Right lobe of liver (tissue), 6 donors: ENCODE measurements at regions not wholly inside any gene's neighbourhood (a gene's known extent, or its start where the extent isn't known, plus 50 kb on each side); places are given as distances from the start of the nearest gene placed in this dataset.

Experiments used
- ATAC-seq, 4 donors: fragments of 200-7000 bp; cut with Tn5 transposase; one replicate each; pipeline ENCODE4 v1.9.1; 2020; ENCODE audit warnings: mild to moderate bottlenecking in 4 of 4, moderate library complexity in 4 of 4
- DNase-seq, 3 donors: peaks; one replicate each; pipeline ENCODE4 v3.0.0-alpha.2; 2020
- H3K27ac ChIP-seq, 3 donors: fragments of 200-600 bp; one replicate each; pipeline ENCODE4 v1.8.0; 2022
- H3K27me3 ChIP-seq, 2 donors: fragments of 200-600 bp; one replicate each; pipeline ENCODE4 v1.8.0; 2022
- H3K36me3 ChIP-seq, 4 donors: fragments of 200-600 bp; sonication (generic) in 1 of 4; one replicate each; pipeline versions ENCODE4 v1.5.1 to v1.8.0; 2017 to 2022; ENCODE audit warnings: control low read depth in 1 of 4
- H3K4me1 ChIP-seq, 4 donors: fragments of 200-600 bp; sonication (generic) in 1 of 4; one replicate each; pipeline versions ENCODE4 v1.5.1 to v1.8.0; 2017 to 2022; ENCODE audit warnings: control low read depth in 1 of 4
- H3K4me3 ChIP-seq, 3 donors: fragments of 200-600 bp; one replicate each; pipeline ENCODE4 v1.8.0; 2022
- H3K9me3 ChIP-seq, 4 donors: fragments of 200-600 bp; sonication (generic) in 1 of 4; one replicate each; pipeline versions ENCODE4 v1.5.1 to v1.8.0; 2017 to 2022; ENCODE audit warnings: control low read depth in 1 of 4
- CTCF ChIP-seq, 4 donors: fragments of 200-600 bp in 3 of 4; fragments of 450-650 bp in 1 of 4; IDR thresholded peaks; one replicate each; pipeline versions ENCODE4 v1.5.1 to v1.8.0; 2016 to 2022; ENCODE audit warnings: antibody characterized with exemption in 4 of 4, mild to moderate bottlenecking in 2 of 4
- POLR2A ChIP-seq: fragments of 450-650 bp; IDR thresholded peaks from one replicate; pipeline ENCODE4 v1.6.1; 2017; ENCODE audit warnings: antibody characterized with exemption, mild to moderate bottlenecking
- WGBS: methylation state at CpG from one replicate; pipeline ENCODE4 v1.1.6; 2018; ENCODE audit warnings: low coverage, low lambda C conversion rate; ENCODE audit not compliant: insufficient coverage; ENCODE audit errors: missing lambda C conversion rate; 5-methylcytosine and 5-hydroxymethylcytosine counted together
- intact Hi-C, 2 donors: fragments of 100-400 bp; cut with DNase I; formaldehyde crosslinking; loops; one replicate each; pipeline versions ENCODE4 v1.11.2 to v1.14.1; 2022
- donor health status: DM: no; HTN: yes; CAD: no.
- donor health status: DM: no; HTN: no; CAD: no.
- donor health status: DM: no; HTN: no; CAD: no.
- donor health status: DM: no; HTN: yes; CAD: no.
- donor health status: DM: no; HTN: yes; CAD: no.

GRCh38 chr4:24741910-24742309 is 53.5 kb upstream of the SOD3 start:
- Histone ChIP-seq H3K36me3 (no peaks in the 10 kb centered on the region), H3K4me3 (no peak overlapping the region), H3K27ac (no peak overlapping the region), H3K9me3 (no peaks in the 10 kb centered on the region), H3K4me1 (no peaks in the 10 kb centered on the region), H3K27me3 (no peaks in the 10 kb centered on the region)
- WGBS, result 51% methylated on average over 5 of the region's 5 CpGs
- intact Hi-C loops, result no loop called here
- DNase-seq (no peak), ATAC-seq (no peak)
- TF ChIP-seq POLR2A, result no peak
- TF ChIP-seq CTCF (IDR thresholded peaks at IDR 0.05), result no peak

GRCh38 chr4:24742335-24742734 is 53.0 kb upstream of the SOD3 start:
- H3K27me3 ChIP-seq, result no peaks in the 10 kb centered on the region
- H3K36me3 ChIP-seq, result no peaks in the 10 kb centered on the region
- H3K27ac ChIP-seq, result no peak overlapping the region
- intact Hi-C loops, result no loop called here
- no peaks in the 10 kb centered on the region for H3K4me1 ChIP-seq
- 75% methylated on average over 2 of the region's 2 CpGs for WGBS
- ATAC-seq (no peak), DNase-seq (no peak)
- no peak overlapping the region for H3K4me3 ChIP-seq
- H3K9me3 ChIP-seq, result no peaks in the 10 kb centered on the region
- TF ChIP-seq CTCF (IDR thresholded peaks at IDR 0.05), result no peak
- TF ChIP-seq POLR2A, result no peak

GRCh38 chr4:24742773-24743172 is 52.6 kb upstream of the SOD3 start:
- Histone ChIP-seq H3K4me1 (no peaks in the 10 kb centered on the region), H3K27me3 (no peaks in the 10 kb centered on the region), H3K4me3 (no peak overlapping the region), H3K27ac (no peak overlapping the region), H3K36me3 (no peaks in the 10 kb centered on the region), H3K9me3 (no peaks in the 10 kb centered on the region)
- DNase-seq, result no peak
- 37% methylated on average over 5 of the region's 5 CpGs for WGBS
- TF ChIP-seq POLR2A, result no peak
- TF ChIP-seq CTCF (IDR thresholded peaks at IDR 0.05), result no peak
- ATAC-seq, result no peak
- intact Hi-C loops, result no loop called here

GRCh38 chr4:24743206-24743605 is 52.2 kb upstream of the SOD3 start:
- ATAC-seq (no peak), DNase-seq (no peak)
- Histone ChIP-seq H3K4me1 (no peaks in the 10 kb centered on the region), H3K27me3 (no peaks in the 10 kb centered on the region), H3K27ac (no peak overlapping the region), H3K4me3 (no peak overlapping the region), H3K9me3 (no peaks in the 10 kb centered on the region), H3K36me3 (no peaks in the 10 kb centered on the region)
- 82% methylated on average over 5 of the region's 5 CpGs for WGBS
- TF ChIP-seq CTCF (IDR thresholded peaks at IDR 0.05), result no peak
- TF ChIP-seq POLR2A, result no peak
- intact Hi-C loops, result no loop called here

- H3K4me1 ChIP-seq, result no peaks in the 10 kb centered on the region
- DNase-seq (no peak), ATAC-seq (no peak)
- H3K4me3 ChIP-seq, result no peak overlapping the region
- intact Hi-C loops, result no loop called here
- 84% methylated on average over 4 of the region's 5 CpGs for WGBS
- H3K27me3 ChIP-seq, result no peaks in the 10 kb centered on the region
- no peaks in the 10 kb centered on the region for H3K9me3 ChIP-seq
- TF ChIP-seq POLR2A (no peak), CTCF (IDR thresholded peaks at IDR 0.05) (no peak)
- no peaks in the 10 kb centered on the region for H3K36me3 ChIP-seq
- H3K27ac ChIP-seq, result no peak overlapping the region
Observed at GRCh38 chr4:24743927-24744326, 51.4 kb upstream of the SOD3 start.
